ENCODE measurements at regions not wholly inside any gene's neighbourhood (a gene's known extent, or its start where the extent isn't known, plus 50 kb on each side); places are given as distances from the start of the nearest gene placed in this dataset.
"Not testable (repeated sequence)": the region's sequence is repeated elsewhere in the genome, so short reads cannot be mapped to it uniquely, and the experiment has no call there.

- H3K9me3 Mint-ChIP-seq = no peaks in the 10 kb centered on the region
- no peak overlapping the region for H3K27ac Mint-ChIP-seq
- H3K4me1 Mint-ChIP-seq (ENCODE audit: low read depth) = peaks cover 6% of the 10 kb centered on the region
- no peak overlapping the region for H3K4me3 Mint-ChIP-seq
- no peaks in the 10 kb centered on the region for H3K36me3 Mint-ChIP-seq (ENCODE audit: low read depth)
- H3K27me3 Mint-ChIP-seq = peaks cover 13% of the 10 kb centered on the region
Measured at GRCh38 chr5:53241572-53241971, 132.0 kb upstream of the MOCS2 start.

DNA sequence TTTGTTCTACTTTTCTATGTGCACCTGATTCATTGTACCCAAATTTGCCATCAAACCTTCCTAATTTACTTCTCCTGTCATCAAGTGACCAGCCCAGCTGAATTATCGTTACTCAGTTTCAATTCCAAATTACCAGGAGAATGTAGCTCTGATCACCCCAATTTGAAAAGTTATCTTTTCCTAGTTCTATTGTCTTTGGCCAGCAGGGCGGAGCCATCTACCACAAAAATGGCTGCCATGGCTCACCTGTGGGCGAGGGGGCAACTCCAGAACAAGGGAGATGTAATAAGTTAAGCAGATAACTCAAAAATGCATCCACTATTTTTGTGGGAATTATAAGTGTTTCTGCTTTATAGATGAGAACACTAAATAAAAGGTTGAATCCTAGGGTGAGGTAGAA, 133.8 kb upstream of the MOCS2 start:
- no peaks in the 10 kb centered on the region for H3K9me3 Mint-ChIP-seq

DNA sequence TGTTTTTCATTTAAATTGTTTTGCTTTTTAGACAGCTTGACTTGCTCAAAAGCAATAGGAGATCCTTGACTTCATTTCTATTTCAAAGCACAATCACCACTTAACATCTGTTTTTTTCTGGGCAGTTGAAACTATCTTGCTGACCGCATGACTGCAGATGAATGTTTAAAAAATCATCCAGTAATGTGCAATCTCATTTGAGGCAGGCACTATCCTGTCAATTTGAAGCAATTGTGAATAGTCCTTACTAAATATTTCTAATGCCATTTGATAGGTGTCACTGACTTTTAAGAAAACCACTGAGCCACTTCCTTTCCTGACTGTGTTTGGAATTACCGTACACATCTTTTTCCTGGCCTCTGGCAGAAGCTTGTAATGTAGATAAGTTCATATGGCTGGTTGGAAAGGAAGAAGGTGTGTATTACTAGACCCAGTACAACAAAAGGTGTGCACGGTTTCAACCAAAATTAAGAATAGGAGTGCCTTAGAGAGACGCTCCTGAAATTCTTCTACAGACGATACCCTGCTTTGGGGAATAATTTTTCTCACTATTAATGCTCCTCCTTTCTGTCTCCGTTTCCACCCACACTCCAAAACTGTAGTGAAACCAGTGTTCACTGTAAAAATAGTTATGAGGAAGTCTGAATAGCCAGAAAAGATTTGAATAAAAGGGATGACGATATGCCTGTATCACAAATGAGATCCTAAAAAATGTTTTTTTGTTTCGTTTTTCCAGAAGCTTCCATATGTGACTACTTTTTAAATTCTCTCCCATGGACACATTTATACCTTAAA, 136.7 kb upstream of the MOCS2 start:
- Mint-ChIP-seq H3K36me3 (ENCODE audit: low read depth) (no peaks in the 10 kb centered on the region), H3K9me3 (no peaks in the 10 kb centered on the region), H3K27me3 (peaks cover 12% of the 10 kb centered on the region), H3K4me3 (no peak overlapping the region), H3K4me1 (ENCODE audit: low read depth) (peaks cover 7% of the 10 kb centered on the region), H3K27ac (no peak overlapping the region)

More for the DNA sequence above, 133.8 kb upstream of the MOCS2 start:
- Mint-ChIP-seq H3K36me3 (ENCODE audit: low read depth) (no peaks in the 10 kb centered on the region), H3K27me3 (peaks cover 16% of the 10 kb centered on the region), H3K4me1 (ENCODE audit: low read depth) (peaks cover 7% of the 10 kb centered on the region), H3K27ac (no peak overlapping the region), H3K4me3 (no peak overlapping the region)

DNA sequence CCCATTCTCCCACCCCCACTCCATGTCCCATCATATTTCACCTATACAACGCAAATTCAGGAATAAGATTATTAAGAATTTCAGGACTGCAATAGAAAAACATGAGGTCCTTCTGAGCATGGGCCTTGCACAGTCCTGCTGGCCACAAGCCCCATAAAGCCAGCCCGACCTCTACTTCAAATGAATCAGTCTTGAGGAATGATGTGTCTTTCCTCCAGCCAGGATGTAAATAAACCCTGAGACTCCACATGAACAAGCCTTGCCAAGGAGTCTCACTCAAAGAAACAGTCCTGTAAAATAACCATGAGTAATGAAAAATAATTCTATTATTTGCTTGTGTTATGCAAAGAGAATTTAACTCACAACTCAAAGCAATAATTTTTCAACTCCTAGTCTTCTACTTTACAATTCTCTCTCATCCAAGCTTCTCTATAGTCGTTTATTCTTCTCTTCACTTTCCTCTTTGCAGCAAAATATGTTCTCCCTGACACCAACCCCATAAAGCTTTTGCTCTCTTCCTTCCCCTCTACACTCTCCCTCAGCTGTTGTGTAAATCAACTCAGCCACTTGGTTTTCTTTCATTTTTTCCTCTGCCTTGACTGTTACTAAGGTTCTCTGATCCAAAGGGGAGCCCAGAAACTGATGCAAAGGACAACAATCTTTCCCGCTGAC, 140.1 kb upstream of the MOCS2 start:
- Mint-ChIP-seq H3K36me3 (ENCODE audit: low read depth) (no peaks in the 10 kb centered on the region), H3K4me3 (no peak overlapping the region), H3K9me3 (no peaks in the 10 kb centered on the region), H3K4me1 (ENCODE audit: low read depth) (peaks cover 7% of the 10 kb centered on the region), H3K27me3 (peaks cover 6% of the 10 kb centered on the region), H3K27ac (no peak overlapping the region)

DNA sequence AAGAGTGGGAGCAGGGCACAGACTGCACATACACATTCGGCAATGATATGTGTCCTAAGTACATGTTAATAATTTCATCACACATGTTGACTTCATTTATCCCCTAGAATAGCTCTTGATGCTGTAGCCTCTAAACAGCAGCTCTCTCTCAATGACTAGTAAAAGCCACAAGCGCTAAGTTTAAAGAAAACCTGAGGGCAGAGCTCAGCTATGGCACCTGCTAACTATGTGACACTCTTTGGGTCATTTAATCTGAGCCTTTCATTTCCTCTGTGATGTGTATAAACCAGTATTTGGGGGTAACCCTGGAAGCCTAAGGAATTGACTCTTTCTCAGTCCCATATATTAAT, 140.6 kb upstream of the MOCS2 start:
- Mint-ChIP-seq H3K27me3 (peaks cover 6% of the 10 kb centered on the region), H3K36me3 (ENCODE audit: low read depth) (no peaks in the 10 kb centered on the region), H3K4me3 (no peak overlapping the region), H3K27ac (no peak overlapping the region), H3K4me1 (ENCODE audit: low read depth) (peaks cover 7% of the 10 kb centered on the region), H3K9me3 (no peaks in the 10 kb centered on the region)

GRCh38 chr5:53253421-53253871, 143.9 kb upstream of the MOCS2 start:
- Mint-ChIP-seq H3K4me1 (ENCODE audit: low read depth) (no peaks in the 10 kb centered on the region), H3K9me3 (no peaks in the 10 kb centered on the region), H3K36me3 (ENCODE audit: low read depth) (no peaks in the 10 kb centered on the region), H3K27ac (no peak overlapping the region), H3K27me3 (peaks cover 5% of the 10 kb centered on the region), H3K4me3 (no peak overlapping the region)

DNA sequence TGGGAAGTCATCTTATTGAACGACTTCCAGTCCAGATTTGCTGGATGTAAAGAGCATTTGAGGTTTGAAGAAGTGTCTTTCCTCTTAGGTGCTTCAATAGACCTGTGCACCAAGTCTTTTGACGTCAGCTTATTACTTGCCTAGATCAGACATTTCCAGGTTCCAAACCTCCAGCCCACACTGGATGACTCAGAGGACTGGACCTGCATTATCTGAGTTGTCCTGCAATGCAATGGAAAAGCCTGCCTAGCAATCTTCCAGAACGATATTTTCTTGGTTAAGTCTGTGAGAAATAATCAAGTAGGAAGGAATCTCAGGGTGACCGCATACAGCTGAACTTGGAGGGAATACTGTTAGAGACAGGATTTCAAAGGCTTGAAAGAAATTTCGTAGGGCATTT, 147.2 kb upstream of the MOCS2 start:
- Mint-ChIP-seq H3K4me3 (no peak overlapping the region), H3K4me1 (ENCODE audit: low read depth) (no peaks in the 10 kb centered on the region), H3K36me3 (ENCODE audit: low read depth) (no peaks in the 10 kb centered on the region), H3K27me3 (peaks cover 5% of the 10 kb centered on the region), H3K9me3 (no peaks in the 10 kb centered on the region), H3K27ac (no peak overlapping the region)

- Mint-ChIP-seq H3K9me3 (no peaks in the 10 kb centered on the region), H3K4me3 (no peak overlapping the region), H3K27me3 (peaks cover 5% of the 10 kb centered on the region), H3K27ac (no peak overlapping the region), H3K4me1 (ENCODE audit: low read depth) (no peaks in the 10 kb centered on the region), H3K36me3 (ENCODE audit: low read depth) (no peaks in the 10 kb centered on the region)
Measured at GRCh38 chr5:53257806-53258373, 148.3 kb upstream of the MOCS2 start.

DNA sequence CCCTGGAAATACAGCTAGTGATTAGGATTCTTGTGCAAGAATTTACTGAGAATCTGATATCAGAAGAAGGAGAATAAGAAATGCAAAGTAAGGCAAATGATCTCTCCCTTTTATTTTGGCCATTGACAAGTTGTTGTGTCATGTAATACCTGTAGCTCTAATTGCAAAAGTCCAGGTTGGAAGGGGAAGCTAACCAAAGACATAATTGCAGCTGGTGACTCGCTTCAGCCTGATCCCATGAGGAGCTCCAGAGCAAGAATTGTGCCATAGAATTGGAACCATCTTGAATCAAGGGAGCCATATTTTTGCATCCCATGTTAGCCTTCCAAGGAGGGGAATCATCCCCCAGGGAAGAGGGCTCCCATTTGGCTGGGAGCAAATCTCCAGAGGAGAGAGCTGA, 149.6 kb upstream of the MOCS2 start:
- Mint-ChIP-seq H3K4me3 (no peak overlapping the region), H3K4me1 (ENCODE audit: low read depth) (no peaks in the 10 kb centered on the region), H3K36me3 (ENCODE audit: low read depth) (no peaks in the 10 kb centered on the region), H3K27me3 (peaks cover 9% of the 10 kb centered on the region), H3K27ac (no peak overlapping the region), H3K9me3 (no peaks in the 10 kb centered on the region)

DNA sequence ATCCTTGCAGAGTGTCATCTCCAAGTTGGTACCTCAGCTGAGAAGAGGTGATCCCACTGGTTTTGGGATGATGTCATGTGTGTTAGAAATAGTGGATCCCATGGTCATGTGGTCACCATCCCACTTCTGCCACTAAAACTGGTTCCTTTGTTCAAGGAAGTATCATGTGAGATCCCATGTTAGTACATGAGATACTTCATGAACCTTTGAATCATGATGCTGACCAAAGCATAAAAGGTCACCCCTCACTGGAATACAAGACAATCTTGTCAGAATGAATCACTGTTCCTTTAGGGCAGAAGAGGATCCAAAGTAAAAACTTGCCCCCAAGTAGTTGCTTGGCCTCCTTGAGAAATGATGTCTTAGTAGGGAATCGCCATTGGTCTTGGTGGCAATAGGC, 150.9 kb upstream of the MOCS2 start:
- no peaks in the 10 kb centered on the region for H3K36me3 Mint-ChIP-seq (ENCODE audit: low read depth)
- H3K4me1 Mint-ChIP-seq (ENCODE audit: low read depth) = no peaks in the 10 kb centered on the region
- H3K9me3 Mint-ChIP-seq = no peaks in the 10 kb centered on the region
- H3K27ac Mint-ChIP-seq = no peak overlapping the region
- H3K27me3 Mint-ChIP-seq = peaks cover 15% of the 10 kb centered on the region
- H3K4me3 Mint-ChIP-seq = no peak overlapping the region

GRCh38 chr5:53261245-53261644, 151.7 kb upstream of the MOCS2 start:
- H3K27ac Mint-ChIP-seq = no peak overlapping the region
- H3K36me3 Mint-ChIP-seq (ENCODE audit: low read depth) = no peaks in the 10 kb centered on the region
- peaks cover 12% of the 10 kb centered on the region for H3K27me3 Mint-ChIP-seq
- no peaks in the 10 kb centered on the region for H3K9me3 Mint-ChIP-seq
- no peaks in the 10 kb centered on the region for H3K4me1 Mint-ChIP-seq (ENCODE audit: low read depth)
- no peak overlapping the region for H3K4me3 Mint-ChIP-seq

DNA sequence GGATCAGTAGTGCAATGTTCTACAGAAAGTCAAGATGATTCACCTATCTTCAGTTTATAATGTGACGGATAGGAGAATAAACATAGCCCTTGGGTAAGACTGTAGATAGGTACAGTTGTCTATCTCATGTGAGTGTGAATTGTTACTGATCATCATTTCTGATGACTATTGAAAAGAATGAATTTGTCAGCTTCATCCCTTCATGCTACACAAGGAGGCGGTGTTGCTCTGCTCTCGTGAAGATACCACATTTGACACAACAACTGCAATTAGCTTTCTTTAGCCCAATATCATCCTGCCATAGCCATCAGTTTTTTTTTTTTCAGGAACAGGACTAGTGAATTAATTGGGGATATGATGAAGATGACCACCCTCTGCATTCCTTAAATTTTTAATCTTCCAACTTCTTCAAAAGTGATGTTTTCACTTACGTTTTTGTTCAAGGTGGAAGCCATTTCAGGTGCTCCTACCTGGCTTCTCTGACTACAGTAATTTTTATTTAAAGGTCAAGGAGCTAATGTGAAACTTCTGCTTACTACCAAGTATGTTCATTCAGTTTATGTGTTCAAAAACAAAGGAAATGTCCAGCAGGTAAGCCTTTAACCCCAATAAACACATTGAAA, 152.9 kb upstream of the MOCS2 start:
- H3K36me3 Mint-ChIP-seq (ENCODE audit: low read depth) = no peaks in the 10 kb centered on the region
- H3K4me1 Mint-ChIP-seq (ENCODE audit: low read depth) = no peaks in the 10 kb centered on the region
- H3K4me3 Mint-ChIP-seq = no peak overlapping the region
- peaks cover 12% of the 10 kb centered on the region for H3K27me3 Mint-ChIP-seq
- H3K9me3 Mint-ChIP-seq = no peaks in the 10 kb centered on the region
- no peak overlapping the region for H3K27ac Mint-ChIP-seq

DNA sequence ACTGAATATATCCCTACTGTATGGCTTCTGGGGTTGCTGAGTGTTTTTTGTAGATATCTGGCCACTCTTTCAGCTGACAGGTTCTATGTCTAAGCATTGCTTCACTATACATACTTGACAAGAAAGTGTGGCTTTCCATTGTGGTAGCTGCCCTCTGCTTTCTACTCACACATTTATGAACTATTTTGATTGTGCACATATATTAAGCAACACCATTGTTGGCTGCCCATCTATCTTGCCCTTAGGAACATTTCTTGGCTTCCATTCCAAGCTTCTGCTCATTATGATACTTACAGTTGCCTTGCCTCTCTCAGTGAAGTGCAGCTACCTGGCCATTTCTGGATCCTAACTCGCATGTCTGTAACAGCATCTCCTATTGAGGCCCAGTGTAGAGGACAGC, 153.6 kb upstream of the MOCS2 start:
- Mint-ChIP-seq H3K36me3 (ENCODE audit: low read depth) (no peaks in the 10 kb centered on the region), H3K27ac (no peak overlapping the region), H3K4me3 (no peak overlapping the region), H3K4me1 (ENCODE audit: low read depth) (no peaks in the 10 kb centered on the region), H3K9me3 (no peaks in the 10 kb centered on the region), H3K27me3 (peaks cover 12% of the 10 kb centered on the region)

GRCh38 chr5:53265043-53265442, 155.5 kb upstream of the MOCS2 start:
- no peak overlapping the region for H3K4me3 Mint-ChIP-seq
- no peak overlapping the region for H3K27ac Mint-ChIP-seq
- peaks cover 12% of the 10 kb centered on the region for H3K27me3 Mint-ChIP-seq
- H3K9me3 Mint-ChIP-seq = no peaks in the 10 kb centered on the region
- H3K4me1 Mint-ChIP-seq (ENCODE audit: low read depth) = no peaks in the 10 kb centered on the region
- no peaks in the 10 kb centered on the region for H3K36me3 Mint-ChIP-seq (ENCODE audit: low read depth)

- not testable (repeated sequence) for H3K4me3 Mint-ChIP-seq; H3K4me1 Mint-ChIP-seq (ENCODE audit: low read depth); H3K9me3 Mint-ChIP-seq; H3K36me3 Mint-ChIP-seq (ENCODE audit: low read depth); H3K27ac Mint-ChIP-seq
- H3K27me3 Mint-ChIP-seq = peaks cover 12% of the 10 kb centered on the region
Measured at GRCh38 chr5:53268241-53268640, 158.7 kb upstream of the MOCS2 start.
